Middle frontal gyrus (tissue), 1 donor: ENCODE measurements at regions not wholly inside any gene's neighbourhood (a gene's known extent, or its start where the extent isn't known, plus 50 kb on each side); places are given as distances from the start of the nearest gene placed in this dataset.
A peak's percentile ranks its signal among the peaks of the same experiment; 100 is the strongest.

Experiments
- DNase-seq: peaks from one replicate; pipeline ENCODE4 v3.0.0-alpha.2; 2015; ENCODE audit warnings: low spot score; ENCODE audit errors: extremely low spot score

- DNase-seq = no peak
Observed at GRCh38 chr13:44171861-44172260, 201.8 kb upstream of the SERP2 start.

DNA sequence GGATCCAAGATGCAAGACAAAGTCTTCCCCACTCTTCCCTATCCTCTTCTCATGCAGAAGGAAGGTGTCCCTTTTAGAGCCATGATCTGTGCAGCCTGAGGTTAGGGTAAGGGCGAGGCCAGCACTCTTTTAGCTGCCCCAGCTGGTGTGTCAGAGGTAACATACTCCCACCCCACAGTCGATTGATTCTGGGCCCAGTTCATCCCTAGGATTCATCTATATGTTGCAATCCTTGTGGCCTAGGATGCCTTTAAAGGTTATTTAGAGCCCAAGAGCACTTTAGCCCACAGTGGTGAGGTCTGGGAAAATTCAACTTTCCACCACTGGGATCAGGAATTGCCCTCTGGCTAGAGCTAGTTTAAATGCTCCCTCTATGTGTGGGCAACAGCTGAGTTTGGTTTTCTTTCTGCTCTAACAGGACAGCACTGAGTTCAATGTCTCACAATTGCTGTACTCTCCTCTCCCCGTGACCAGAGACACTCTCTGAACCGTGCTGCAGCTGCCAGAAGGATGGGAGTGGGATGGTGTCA is 201.3 kb upstream of the SERP2 start:
- DNase-seq = no peak

GRCh38 chr13:44174769-44175425 is 198.7 kb upstream of the SERP2 start:
- no peak for DNase-seq

GRCh38 chr13:44176173-44176572 is 197.5 kb upstream of the SERP2 start:
- no peak for DNase-seq

DNA sequence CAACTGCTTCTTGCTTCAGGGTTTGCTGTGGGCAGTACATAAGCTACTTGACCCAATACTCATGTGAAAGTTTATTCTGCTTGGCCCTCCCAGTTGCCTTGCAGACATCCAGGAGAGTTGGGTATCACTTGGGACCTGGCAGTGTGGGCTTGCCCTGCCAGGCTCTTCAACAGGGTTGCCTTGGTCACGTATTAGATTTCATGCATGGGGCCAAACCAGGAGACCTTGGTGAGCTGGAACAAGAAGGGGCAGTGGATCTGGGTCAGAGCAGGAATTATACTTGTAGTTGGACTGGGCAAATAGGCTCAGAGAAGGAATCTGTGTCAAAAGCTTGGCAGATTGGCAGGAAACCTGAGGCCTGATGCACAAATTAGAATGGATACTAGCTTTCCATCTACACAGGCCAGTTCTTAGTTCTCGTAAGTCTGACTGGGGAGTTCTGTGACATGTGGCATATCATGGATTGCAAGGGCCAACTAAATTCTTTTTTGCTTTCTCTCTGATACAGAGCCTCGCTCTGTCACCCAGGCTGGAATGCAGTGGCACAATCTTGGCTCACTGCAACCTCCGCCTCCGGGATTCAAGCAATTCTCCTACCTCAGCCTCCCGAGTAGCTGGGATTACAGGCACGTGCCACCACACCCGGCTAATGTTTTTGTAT is 192.6 kb upstream of the SERP2 start:
- no peak for DNase-seq

DNA sequence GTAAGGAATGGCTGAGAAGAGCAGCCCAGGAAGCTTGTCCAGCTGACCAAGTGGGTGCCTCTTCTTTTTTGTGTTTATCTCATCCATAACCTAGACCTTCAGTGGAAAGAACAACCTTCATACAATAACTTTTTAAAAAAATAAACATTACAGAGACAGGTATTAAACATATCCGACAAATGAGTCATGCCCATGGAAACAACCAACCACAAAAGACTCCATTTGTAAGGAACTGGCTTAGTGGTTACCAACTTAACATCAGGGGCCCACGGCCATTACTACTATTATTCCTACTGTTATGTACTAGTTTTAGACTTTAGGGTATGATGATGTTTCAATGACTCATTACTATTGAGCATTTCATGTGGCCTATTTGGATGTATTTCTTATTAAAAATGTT is 191.7 kb upstream of the SERP2 start:
- no peak for DNase-seq

GRCh38 chr13:44184740-44185139 is 188.9 kb upstream of the SERP2 start:
- no peak for DNase-seq

- DNase-seq = no peak
Observed at GRCh38 chr13:44188257-44188656, 185.4 kb upstream of the SERP2 start.

GRCh38 chr13:44189085-44189484 is 184.5 kb upstream of the SERP2 start:
- DNase-seq = no peak

GRCh38 chr13:44191103-44191502 is 182.5 kb upstream of the SERP2 start:
- no peak for DNase-seq

DNA sequence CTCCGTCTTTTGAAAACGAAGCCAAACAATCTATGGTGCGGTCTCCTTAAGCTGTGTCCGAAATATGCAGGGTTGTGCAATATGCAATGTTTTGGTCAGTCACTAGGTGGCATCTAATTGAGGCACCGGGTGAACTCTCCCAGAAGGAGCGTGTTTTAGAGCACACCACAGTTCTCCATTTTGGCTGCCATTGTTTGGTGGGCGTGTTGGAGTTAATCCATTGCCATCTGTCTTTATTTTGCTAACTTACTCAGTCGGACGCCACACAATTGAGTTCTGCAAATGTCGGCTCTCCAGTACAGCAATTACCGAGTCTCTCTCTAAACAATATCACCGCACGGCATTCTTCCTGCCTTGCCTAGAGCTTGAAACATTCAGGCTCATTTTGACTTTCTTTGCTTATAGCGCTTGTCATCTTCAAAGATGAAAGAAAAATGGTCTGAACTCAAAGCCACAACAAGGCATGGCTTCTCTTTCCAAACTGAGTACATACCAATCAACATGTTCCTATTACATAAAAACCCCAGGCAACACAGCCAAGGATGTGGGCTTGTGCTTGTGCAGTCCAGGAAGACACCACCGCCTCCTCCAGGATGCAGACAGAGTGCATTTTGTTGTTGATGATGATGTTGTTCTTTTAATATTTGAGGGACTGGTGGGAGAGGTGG is 182.0 kb upstream of the SERP2 start:
- DNase-seq = peak; percentile 50

- no peak for DNase-seq
Observed at GRCh38 chr13:44193731-44194130, 179.9 kb upstream of the SERP2 start.

DNA sequence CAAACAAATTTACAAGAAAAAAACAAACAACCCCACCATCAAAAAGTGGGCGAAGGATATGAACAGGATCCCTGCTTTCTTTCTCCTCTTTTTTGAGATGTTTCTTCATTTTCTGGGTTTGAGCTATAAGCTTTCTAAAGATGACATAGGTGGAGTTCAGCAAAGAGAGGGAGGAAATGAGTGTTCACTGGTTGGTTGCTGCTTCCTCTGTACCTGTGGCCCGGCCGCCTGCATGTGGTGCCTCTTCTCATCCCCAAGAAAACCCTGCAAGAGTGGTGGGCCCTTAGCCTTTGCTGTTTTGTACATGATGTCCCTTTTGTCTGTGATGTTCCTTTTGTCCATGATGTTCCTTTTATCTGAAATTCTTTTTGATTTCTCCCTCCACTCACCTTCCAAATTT is 178.4 kb upstream of the SERP2 start:
- DNase-seq = no peak

DNA sequence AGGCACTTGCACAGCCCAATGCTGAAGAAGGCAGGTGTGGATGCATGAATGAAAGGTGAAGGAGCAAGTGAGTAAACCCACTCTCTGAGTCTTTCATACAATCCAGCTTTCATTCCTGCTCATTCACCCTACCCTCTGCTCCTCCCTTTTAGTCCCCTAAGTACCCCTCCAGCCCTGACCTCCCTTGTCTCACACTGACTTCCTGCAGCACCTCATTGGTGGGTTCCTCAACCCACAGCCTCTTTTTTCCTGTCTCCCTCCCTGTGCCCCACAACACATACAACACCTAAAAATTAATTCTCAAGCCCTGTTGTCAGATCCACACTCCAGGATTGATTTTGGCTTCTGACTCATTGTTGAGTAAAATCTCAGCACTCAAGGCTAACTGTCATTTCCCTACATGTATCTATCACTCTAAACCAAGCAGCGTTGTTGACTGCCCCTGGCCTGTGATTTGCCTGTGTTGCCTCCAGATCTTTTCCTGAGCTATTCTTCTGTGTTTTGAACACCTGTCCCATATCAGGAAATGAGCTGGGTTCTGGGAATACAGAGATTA is 177.3 kb upstream of the SERP2 start:
- DNase-seq = no peak

GRCh38 chr13:44197791-44198770 is 175.5 kb upstream of the SERP2 start:
- DNase-seq = no peak

GRCh38 chr13:44198826-44199225 is 174.8 kb upstream of the SERP2 start:
- no peak for DNase-seq

DNA sequence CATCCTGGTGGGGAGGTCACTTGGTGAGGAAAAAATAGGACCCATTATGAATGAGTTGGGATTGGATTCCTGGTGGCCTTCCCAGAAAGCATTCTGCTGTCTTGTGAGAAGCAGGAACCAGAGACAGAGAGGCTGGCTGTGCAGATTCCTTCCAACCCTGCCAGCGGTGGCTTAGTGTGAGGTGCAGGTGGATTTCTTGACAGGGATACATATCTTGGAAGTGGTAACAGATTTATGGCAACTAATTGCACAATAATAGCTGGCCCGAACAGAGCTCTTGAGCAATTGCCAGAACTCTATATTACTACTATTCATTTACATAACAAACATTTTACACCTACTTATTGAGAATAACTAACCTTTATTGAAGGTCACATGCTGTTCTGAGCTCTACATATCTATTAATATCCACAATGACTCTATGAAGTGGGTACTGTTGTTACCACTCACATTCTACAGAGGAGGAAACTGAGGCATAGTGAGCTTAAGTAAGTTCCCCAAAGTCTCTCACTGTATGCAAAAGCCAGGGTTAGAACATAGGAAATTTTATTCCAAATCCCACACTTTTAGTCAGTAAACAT is 173.9 kb upstream of the SERP2 start:
- no peak for DNase-seq

- DNase-seq = no peak
Observed at GRCh38 chr13:44206434-44206833, 167.2 kb upstream of the SERP2 start.

DNA sequence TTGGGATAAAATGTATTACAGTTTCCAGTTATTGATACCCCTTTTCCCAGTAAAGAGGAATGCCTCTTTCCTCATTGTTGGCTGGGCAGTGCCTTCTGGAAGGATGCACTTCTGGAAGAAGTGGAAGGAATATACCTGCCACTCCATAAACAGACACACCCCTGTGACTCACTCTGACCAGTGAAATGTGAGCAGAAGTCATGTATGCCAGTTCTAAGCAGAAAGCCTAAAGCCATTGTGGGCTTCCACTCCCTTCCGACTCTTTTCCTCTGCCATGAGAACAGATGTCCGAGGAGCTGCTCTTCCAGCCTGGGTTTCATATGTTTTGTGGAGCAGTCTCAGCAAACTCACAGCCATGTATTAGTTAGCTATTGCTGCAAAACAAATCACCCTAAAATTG is 166.1 kb upstream of the SERP2 start:
- DNase-seq = no peak

DNA sequence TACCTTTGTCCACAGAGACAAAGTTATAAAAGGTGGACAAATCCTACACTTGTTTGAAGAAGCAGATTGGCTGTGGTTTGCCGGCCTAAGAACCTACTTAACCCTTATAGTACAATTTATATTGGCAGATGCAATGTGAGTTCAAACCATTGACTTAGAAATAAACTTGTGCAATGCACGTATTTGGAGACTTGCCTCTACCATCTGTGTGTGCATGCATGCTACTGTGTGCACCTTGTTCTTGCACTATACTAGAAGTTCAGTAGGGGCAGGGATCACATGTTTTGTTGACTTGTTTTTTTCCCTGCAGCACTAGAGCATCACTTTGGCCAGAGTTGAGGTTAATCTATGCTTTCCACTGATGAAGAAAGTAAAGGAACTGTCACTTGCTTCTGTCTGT is 163.1 kb upstream of the SERP2 start:
- DNase-seq = no peak

GRCh38 chr13:44211286-44211685 is 162.3 kb upstream of the SERP2 start:
- DNase-seq = peak; percentile 71
